Heart left ventricle (tissue), 13 donors: ENCODE measurements at regions not wholly inside any gene's neighbourhood (a gene's known extent, or its start where the extent isn't known, plus 50 kb on each side); places are given as distances from the start of the nearest gene placed in this dataset.

Experiments
- POLR2A ChIP-seq, 2 donors: fragments of 450-650 bp; IDR thresholded peaks; one replicate each; pipeline ENCODE4 v1.6.1; 2017; ENCODE audit warnings: antibody characterized with exemption in 2 of 2, mild to moderate bottlenecking in 2 of 2, moderate library complexity in 2 of 2
- TF ChIP-seq, protein P1 (sequence below), 12 donors: fragments of 200-600 bp; sonication (generic) in 4 of 12; IDR thresholded peaks; one replicate each; pipeline versions ENCODE4 v1.5.0 to v1.8.0; 2018 to 2022; ENCODE audit warnings: antibody characterized with exemption in 12 of 12, mild to moderate bottlenecking in 5 of 12
- donor health status: ischemic (EF 13 %, LVEDD 7.1; RV severe dilation, severe dysfunction).
- donor health status: DM: no; HTN: yes; CAD: no.
- donor health status: DM: no; HTN: no; CAD: no.
- donor health status: ischemic (EF 25% LVEDD 6.9; RV normal size, moderate dysfunction).
- donor health status: ischemic (EF 25% LVEDD 5.7; RV mildly dilated, moderate dysfunction).
- donor health status: ischemic (EF 35%, LVEDD 5.7; RV mildly dilated, moderate dysfunction).
- donor health status: nonischemic (EF 11% LVEDD 7.7; RV severe dilation, severe dysfunction).
- donor health status: DM: yes; HTN: yes; CAD: no.
- donor health status: PGD.
- donor health status: ischemic (EF 29% LVEDD 5.4; RV normal size, mild dysfunction).
- donor health status: nonischemic (EF 23%, LVEDD 6.1; RV moderate dilation, normal function).

- no peak for TF ChIP-seq POLR2A (IDR thresholded peaks at IDR 0.05)
- TF ChIP-seq, protein P1, sequence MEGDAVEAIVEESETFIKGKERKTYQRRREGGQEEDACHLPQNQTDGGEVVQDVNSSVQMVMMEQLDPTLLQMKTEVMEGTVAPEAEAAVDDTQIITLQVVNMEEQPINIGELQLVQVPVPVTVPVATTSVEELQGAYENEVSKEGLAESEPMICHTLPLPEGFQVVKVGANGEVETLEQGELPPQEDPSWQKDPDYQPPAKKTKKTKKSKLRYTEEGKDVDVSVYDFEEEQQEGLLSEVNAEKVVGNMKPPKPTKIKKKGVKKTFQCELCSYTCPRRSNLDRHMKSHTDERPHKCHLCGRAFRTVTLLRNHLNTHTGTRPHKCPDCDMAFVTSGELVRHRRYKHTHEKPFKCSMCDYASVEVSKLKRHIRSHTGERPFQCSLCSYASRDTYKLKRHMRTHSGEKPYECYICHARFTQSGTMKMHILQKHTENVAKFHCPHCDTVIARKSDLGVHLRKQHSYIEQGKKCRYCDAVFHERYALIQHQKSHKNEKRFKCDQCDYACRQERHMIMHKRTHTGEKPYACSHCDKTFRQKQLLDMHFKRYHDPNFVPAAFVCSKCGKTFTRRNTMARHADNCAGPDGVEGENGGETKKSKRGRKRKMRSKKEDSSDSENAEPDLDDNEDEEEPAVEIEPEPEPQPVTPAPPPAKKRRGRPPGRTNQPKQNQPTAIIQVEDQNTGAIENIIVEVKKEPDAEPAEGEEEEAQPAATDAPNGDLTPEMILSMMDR (IDR thresholded peaks at IDR 0.05) = no peak
Observed at GRCh38 chr14:86780461-86780860, 1212.5 kb downstream of the GALC start.
